GM19467 (cell line): ENCODE measurements at regions not wholly inside any gene's neighbourhood (a gene's known extent, or its start where the extent isn't known, plus 50 kb on each side); places are given as distances from the start of the nearest gene placed in this dataset.

Experiments used
- ATAC-seq: cut with Tn5 transposase; IDR thresholded peaks from one replicate; pipeline ENCODE4 v1.9.1; 2021; ENCODE audit warnings: mild to moderate bottlenecking, moderate library complexity; ENCODE audit not compliant: unreplicated experiment

DNA sequence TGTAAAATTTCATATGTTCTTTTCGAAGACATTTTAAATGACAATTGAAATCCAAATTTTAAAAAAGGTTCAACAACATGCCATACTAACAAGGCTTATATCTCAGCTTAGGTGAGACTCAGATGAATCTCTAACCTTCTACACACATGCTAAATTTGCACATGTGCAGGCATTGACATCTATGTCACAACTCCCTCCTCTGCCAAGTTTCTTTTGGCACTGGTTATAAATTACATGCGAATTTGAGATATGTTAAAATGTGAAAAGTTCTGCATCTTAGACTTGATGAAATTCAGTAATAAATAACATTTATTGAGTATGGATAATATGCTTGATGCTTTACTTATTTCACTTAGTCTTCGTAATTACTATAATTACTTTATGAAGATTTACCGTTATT is 234.3 kb downstream of the TLE4 start:
- ATAC-seq: no peak

DNA sequence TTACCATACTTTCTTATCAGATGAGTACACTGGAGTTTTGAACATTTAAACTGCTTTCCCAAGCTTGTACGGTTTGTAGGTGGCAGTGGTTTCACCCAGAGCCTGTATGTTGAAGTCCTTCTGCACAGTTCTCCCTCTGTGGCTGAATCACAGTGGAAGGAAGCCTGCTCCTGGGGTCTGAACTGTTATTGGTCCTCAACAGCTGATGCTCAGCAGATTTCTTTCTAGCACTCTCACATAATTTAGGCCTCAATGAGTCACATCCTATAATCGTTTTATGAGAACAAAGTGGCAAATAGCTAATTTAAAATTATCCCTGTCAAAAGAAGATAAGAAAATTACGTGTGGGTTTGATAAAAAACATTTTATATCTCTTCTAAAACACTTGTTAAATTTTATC is 229.7 kb downstream of the TLE4 start:
- no peak for ATAC-seq

DNA sequence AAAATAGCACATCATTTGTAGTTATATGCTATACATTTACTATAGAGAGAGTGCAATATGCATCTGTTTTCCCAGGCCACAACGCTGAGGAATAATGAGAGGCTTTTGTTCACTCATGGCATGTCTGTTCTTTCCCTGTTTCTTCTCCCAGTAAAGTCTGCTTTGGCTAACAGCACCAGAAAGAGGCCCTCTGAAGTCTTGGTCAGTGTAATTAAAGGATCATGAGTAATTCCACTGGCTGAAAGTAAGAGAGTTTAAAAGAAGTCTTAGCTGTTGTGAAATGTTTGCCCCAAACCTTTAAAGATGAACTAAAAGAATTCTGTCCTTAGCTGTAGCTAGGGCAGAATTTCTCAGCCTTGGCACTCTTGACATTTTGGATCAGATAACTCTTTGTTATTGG is 228.8 kb downstream of the TLE4 start:
- no peak for ATAC-seq

DNA sequence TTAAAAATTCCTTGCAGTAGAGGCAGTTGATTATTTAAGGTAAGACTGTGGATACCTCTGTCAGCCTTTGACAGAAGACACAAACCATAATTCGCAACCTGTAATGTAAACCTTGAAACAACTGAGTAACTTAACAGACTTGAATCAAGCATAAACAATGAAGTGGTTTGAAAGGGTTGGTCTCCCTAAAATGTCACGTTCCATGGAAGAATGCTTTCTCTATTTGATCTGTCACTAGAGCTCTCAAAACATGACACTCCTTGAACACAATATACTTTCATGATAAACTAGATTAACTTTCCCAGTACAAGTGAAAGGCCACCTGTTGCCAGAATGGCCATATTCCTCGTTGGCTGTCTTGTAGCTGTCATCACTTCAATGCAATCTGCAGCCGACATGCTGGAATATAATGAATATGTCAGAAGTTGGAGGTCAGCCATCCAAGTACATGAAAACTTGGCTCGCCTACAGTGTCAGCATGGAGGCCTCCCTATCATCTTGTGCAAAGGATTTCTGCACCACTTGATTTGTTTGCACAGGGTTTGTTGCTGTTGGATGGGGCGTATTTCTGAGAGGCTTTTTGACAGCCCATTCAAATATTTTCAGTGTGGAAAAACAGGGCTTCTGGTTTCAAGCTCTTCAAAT is 228.0 kb downstream of the TLE4 start:
- ATAC-seq: no peak

DNA sequence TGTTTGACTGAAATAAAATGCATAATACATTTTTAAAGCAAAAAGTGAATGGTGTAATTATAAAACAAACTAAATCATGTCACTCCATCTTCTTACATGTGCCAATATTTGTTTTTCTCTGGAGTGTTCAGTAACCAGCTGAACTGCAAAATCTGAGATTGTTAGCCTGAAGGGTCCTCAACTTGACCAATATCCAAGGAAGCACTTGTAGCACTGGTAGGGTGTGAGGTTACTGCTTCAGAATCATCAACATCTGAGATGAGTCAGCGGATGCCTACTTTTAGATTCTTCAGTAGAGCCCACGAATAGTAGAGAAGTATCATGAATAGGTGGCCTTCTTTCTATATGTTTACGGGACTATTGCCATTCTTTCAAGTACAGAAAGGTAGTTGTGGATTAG is 226.7 kb downstream of the TLE4 start:
- ATAC-seq: no peak

DNA sequence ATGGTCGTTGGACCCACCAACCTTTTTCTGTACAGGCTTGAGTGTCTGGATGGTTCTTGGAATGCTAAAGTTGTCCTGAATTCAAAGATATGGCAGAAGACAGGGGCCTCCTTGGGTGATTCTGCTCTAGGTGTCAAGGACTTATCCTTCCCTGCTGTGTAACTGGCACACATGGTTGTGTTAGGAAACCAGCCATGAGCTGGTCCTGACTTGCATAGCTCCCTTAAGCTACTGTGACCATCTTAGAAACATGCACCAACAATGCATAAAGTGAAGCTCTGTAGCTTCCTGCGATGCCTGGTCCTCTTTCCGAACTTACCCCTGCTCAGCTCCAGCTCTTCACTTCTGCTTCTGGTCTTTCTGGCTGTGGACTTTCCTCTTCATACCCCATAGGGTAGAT is 224.6 kb downstream of the TLE4 start:
- ATAC-seq: no peak

DNA sequence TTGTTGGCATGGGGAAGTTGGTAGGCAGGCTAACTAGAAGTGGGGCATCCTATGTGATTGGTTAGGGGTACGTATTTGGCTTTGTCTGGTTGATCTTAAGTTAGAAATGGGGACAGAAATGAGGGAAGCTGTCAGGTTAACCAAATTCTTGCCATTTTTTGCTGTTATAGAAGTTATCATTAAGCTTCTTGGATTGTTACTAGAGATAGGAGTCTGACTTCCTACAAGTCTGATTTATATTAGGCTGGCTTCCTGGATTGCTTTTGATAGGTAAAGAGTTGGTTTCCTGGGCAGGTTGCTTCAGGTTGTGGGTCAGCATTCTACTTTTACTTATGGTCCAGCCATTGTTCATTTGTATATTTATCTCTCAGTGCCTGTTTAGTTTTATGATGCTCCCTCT is 216.9 kb downstream of the TLE4 start:
- no peak for ATAC-seq

DNA sequence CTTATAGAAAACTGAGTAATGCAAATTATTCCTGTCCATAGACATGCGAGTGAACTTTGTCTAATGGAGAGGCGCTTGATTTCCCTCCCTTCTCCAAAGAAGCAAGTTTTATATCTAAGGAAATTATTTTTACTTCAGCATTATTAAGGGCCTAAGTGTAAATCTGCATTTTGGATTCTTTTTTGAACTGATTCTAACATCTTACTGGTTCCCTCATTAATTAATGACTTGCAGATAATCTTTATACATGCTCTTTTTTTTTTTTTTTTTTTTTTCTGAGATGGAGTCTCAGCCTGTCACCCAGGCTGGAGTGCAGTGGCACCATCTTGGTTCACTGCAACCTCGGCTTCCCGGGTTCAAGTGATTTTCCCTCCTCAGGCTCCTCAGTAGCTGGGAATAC is 209.5 kb downstream of the TLE4 start:
- no peak for ATAC-seq

DNA sequence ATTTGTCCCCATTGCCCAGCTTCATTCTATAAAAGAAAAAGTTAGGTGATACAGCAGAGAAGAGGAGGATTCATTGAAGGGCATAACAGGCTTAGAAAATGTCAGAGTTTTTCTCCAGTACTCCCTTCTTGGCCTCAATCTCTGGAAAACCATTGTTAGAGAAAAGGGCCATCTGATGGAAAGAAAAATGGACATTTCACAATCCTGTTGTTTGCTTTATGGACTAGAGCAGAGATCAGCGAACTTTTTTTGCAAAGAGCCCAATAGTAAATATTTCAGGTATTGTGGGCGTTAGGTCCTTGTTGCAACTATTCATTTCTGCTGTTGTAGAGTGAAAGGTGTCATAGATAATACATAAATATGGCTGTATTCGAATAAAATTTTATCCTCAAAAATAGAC is 208.8 kb downstream of the TLE4 start:
- no peak for ATAC-seq

DNA sequence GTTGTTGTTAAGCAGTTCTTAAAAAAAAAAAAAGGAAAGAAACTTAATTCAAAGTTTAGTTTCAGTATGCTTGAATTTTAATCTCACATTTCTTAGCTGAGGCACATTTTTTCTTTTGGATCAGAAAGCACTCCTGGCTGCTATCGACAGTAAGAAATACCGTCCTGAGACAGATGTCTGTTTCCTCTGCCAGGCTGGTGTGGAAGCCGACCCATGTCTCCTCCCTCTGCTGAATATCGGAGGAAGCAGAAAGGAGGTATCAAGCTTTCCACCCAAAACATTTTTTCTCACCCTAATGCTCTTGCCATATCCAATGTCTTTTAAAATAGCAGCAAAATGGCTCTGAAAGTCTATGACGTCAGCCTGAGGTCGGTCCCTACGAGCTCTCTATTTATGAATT is 208.1 kb downstream of the TLE4 start:
- ATAC-seq: no peak

DNA sequence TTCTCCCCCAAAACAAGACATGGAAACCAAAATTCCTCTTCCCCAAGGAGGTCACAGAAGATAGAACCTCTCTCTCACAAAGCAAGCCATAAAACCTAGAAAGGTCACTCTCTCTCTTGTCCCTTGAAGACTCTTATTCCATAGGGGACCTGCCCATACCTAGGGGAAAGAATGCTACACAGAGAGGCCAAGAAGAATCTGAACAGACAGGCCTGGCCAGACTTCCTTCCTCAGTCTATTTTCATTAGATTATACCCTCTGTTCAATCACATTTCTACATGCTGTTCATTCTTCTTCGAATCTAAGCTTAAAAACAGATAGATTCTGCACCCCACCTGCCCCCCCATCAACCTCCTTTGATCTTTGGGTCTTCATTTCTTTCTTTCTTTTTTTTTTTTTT is 206.8 kb downstream of the TLE4 start:
- ATAC-seq: no peak

DNA sequence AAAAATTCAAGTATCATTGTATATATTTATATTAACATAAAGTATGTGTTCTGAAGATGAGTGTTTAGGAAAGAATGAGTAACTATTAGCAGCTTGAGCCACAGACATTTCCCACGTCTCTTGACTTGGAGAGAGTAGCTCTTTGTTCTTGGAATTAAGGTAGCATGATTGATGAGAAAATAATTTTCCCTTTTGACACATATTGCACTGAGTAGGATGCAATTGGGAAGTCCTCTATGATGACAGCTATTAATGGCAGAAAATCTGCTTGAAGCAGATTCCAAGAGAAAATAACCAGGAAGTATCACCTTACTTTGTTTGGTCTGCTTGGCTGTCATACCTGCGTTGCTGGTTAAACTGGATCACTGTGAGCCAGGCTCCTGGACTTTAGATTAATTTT is 204.8 kb downstream of the TLE4 start:
- no peak for ATAC-seq
